ENCODE measurements at regions not wholly inside any gene's neighbourhood (a gene's known extent, or its start where the extent isn't known, plus 50 kb on each side); places are given as distances from the start of the nearest gene placed in this dataset.

GRCh38 chr11:29756871-29757270 is 260.0 kb downstream of the KCNA4 start (continued):
- no peak for TF ChIP-seq ZBTB33 (IDR thresholded peaks at IDR 0.05; ENCODE audit: extremely low read depth, insufficient replicate concordance, low read length)
- no peak for TF ChIP-seq POLR2AphosphoS5 (IDR thresholded peaks at IDR 0.05; ENCODE audit: low read depth, low read length)

- DNase-seq (ENCODE audit: low read depth, low spot score) (no peak), ATAC-seq (no peak)
- no peaks in the 10 kb centered on the region for H3K79me2 ChIP-seq (ENCODE audit: insufficient read depth, low read length)
- no peaks in the 10 kb centered on the region for H3K9me2 ChIP-seq (ENCODE audit: insufficient read depth)
- CTCF ChIA-PET = no interaction called here
- no peak overlapping the region for H3K4me3 ChIP-seq (replicated peaks in 1 of 2; ENCODE audit: low read depth in 1 of 2, low read length in 2 of 2)
- RAD21 ChIA-PET (ENCODE audit: low non-redundant PET in 1 of 2, low total read pairs in 2 of 2, uncharacterized antibody in 2 of 2, unreplicated experiment in 2 of 2) = no interaction called here
- H3K27me3 ChIP-seq (ENCODE audit: insufficient read depth, low read length) = no peaks in the 10 kb centered on the region
- POLR2A ChIA-PET = no interaction called here
- H3K9ac ChIP-seq (ENCODE audit: low read length) = no peak overlapping the region
- H2AFZ ChIP-seq (ENCODE audit: low read depth, low read length, poor library complexity, severe bottlenecking) = no peak overlapping the region
- no peaks in the 10 kb centered on the region for H3K4me1 ChIP-seq (ENCODE audit: control insufficient read depth in 1 of 2, insufficient read depth in 2 of 2, low read length in 2 of 2)
- intact Hi-C loops (cut with micrococcal nuclease) = no loop called here
- H3K27ac ChIP-seq (ENCODE audit: low read depth, low read length) = no peak overlapping the region
- H4K20me1 ChIP-seq (ENCODE audit: insufficient read depth) = no peaks in the 10 kb centered on the region
- BruUV-seq (replicated peaks) = no TSS peak
- H3K36me3 ChIP-seq (ENCODE audit: control insufficient read depth in 1 of 2, insufficient read depth in 2 of 2, low read length in 2 of 2) = no peaks in the 10 kb centered on the region
- no peak overlapping the region for H3K4me2 ChIP-seq (ENCODE audit: low read length)
- peaks cover 0 to 6% of the 10 kb centered on the region in 2 experiments; a peak in 1 of 4 replicates for H3K9me3 ChIP-seq (ENCODE audit: control insufficient read depth in 1 of 2, insufficient read depth in 1 of 2, low read depth in 1 of 2, low read length in 2 of 2)
- no peak for TF ChIP-seq TCF7L2 (IDR thresholded peaks at IDR 0.05; ENCODE audit: borderline replicate concordance, extremely low read depth, insufficient read depth, insufficient read length)
Measured at GRCh38 chr11:29755474-29755873, 261.4 kb downstream of the KCNA4 start.

- Histone ChIP-seq H3K36me3 (ENCODE audit: control insufficient read depth in 1 of 2, insufficient read depth in 2 of 2, low read length in 2 of 2) (no peaks in the 10 kb centered on the region), H3K79me2 (ENCODE audit: insufficient read depth, low read length) (no peaks in the 10 kb centered on the region), H3K4me3 (replicated peaks in 1 of 2; ENCODE audit: low read depth in 1 of 2, low read length in 2 of 2) (no peak overlapping the region), H3K4me1 (ENCODE audit: control insufficient read depth in 1 of 2, insufficient read depth in 2 of 2, low read length in 2 of 2) (no peaks in the 10 kb centered on the region), H3K27me3 (ENCODE audit: insufficient read depth, low read length) (no peaks in the 10 kb centered on the region), H3K9ac (ENCODE audit: low read length) (no peak overlapping the region), H3K9me2 (ENCODE audit: insufficient read depth) (no peaks in the 10 kb centered on the region), H3K27ac (ENCODE audit: low read depth, low read length) (no peak overlapping the region), H4K20me1 (ENCODE audit: insufficient read depth) (no peaks in the 10 kb centered on the region), H3K9me3 (ENCODE audit: control insufficient read depth in 1 of 2, insufficient read depth in 1 of 2, low read depth in 1 of 2, low read length in 2 of 2) (peaks cover 0 to 6% of the 10 kb centered on the region in 2 experiments; a peak in 1 of 4 replicates), H2AFZ (ENCODE audit: low read depth, low read length, poor library complexity, severe bottlenecking) (no peak overlapping the region), H3K4me2 (ENCODE audit: low read length) (no peak overlapping the region)
- no peak for DNase-seq (ENCODE audit: low read depth, low spot score)
- ATAC-seq = no peak
- RAD21 ChIA-PET (ENCODE audit: low non-redundant PET in 1 of 2, low total read pairs in 2 of 2, uncharacterized antibody in 2 of 2, unreplicated experiment in 2 of 2) = no interaction called here
- BruUV-seq (replicated peaks) = no TSS peak
- POLR2A ChIA-PET = no interaction called here
- TF ChIP-seq CBX3 (IDR thresholded peaks at IDR 0.05; ENCODE audit: low read depth) (no peak), EZH2 (IDR thresholded peaks at IDR 0.05) (no peak), MAX (IDR thresholded peaks at IDR 0.05) (no peak), EZH2phosphoT487 (IDR thresholded peaks at IDR 0.05; ENCODE audit: borderline replicate concordance) (no peak), SIN3A (IDR thresholded peaks at IDR 0.05; ENCODE audit: low read depth) (no peak), ELF1 (IDR thresholded peaks at IDR 0.05; ENCODE audit: borderline replicate concordance, low read depth) (no peak), POLR2AphosphoS5 (IDR thresholded peaks at IDR 0.05; ENCODE audit: low read depth, low read length) (no peak), ATF3 (IDR thresholded peaks at IDR 0.05) (no peak), JUND (IDR thresholded peaks at IDR 0.05) (no peak), FOSL1 (IDR thresholded peaks at IDR 0.05; ENCODE audit: low read depth) (no peak), ZNF274 (IDR thresholded peaks at IDR 0.05; ENCODE audit: low read depth, low read length) (no peak), ZBTB33 (IDR thresholded peaks at IDR 0.05; ENCODE audit: extremely low read depth, insufficient replicate concordance, low read length) (no peak), TCF7L2 (IDR thresholded peaks at IDR 0.05; ENCODE audit: borderline replicate concordance, extremely low read depth, insufficient read depth, insufficient read length) (no peak)
- intact Hi-C loops (cut with micrococcal nuclease) = no loop called here
- CTCF ChIA-PET = no interaction called here
Measured at GRCh38 chr11:29751618-29752017, 265.2 kb downstream of the KCNA4 start.
